GM21619 (cell line): ENCODE measurements at regions not wholly inside any gene's neighbourhood (a gene's known extent, or its start where the extent isn't known, plus 50 kb on each side); places are given as distances from the start of the nearest gene placed in this dataset.
"Not testable (repeated sequence)": the region's sequence is repeated elsewhere in the genome, so short reads cannot be mapped to it uniquely, and the experiment has no call there.

ENCODE experiments used
- ATAC-seq: cut with Tn5 transposase; IDR thresholded peaks from one replicate; pipeline ENCODE4 v1.9.1; 2021; ENCODE audit not compliant: unreplicated experiment

- no peak for ATAC-seq
Measured at GRCh38 chr13:58597552-58597951, 966.0 kb downstream of the PCDH17 start.

GRCh38 chr13:58598241-58598640 is 966.7 kb downstream of the PCDH17 start:
- no peak for ATAC-seq

GRCh38 chr13:58611117-58611516 is 979.6 kb downstream of the PCDH17 start:
- ATAC-seq = no peak

- no peak for ATAC-seq
Measured at GRCh38 chr13:58617880-58618665, 986.5 kb downstream of the PCDH17 start.

- no peak for ATAC-seq
Measured at GRCh38 chr13:58619396-58620113, 988.0 kb downstream of the PCDH17 start.

GRCh38 chr13:58620176-58620575 is 988.6 kb downstream of the PCDH17 start:
- ATAC-seq = no peak

- ATAC-seq = no peak
Measured at GRCh38 chr13:58625703-58626389, 994.3 kb downstream of the PCDH17 start.

- ATAC-seq = no peak
Measured at GRCh38 chr13:58630794-58631193, 999.2 kb downstream of the PCDH17 start.

GRCh38 chr13:58633226-58633625 is 1001.7 kb downstream of the PCDH17 start:
- ATAC-seq = no peak

GRCh38 chr13:58655086-58655485 is 1023.5 kb downstream of the PCDH17 start:
- no peak for ATAC-seq

- ATAC-seq = no peak
Measured at GRCh38 chr13:58660826-58661225, 1029.3 kb downstream of the PCDH17 start.

GRCh38 chr13:58666331-58666730 is 1034.8 kb downstream of the PCDH17 start:
- ATAC-seq = no peak

GRCh38 chr13:58667096-58667495 is 1035.6 kb downstream of the PCDH17 start:
- no peak for ATAC-seq

GRCh38 chr13:58680115-58680514 is 1048.6 kb downstream of the PCDH17 start:
- ATAC-seq = no peak

GRCh38 chr13:58682616-58683015 is 1051.1 kb downstream of the PCDH17 start:
- no peak for ATAC-seq

- no peak for ATAC-seq
Measured at GRCh38 chr13:58687148-58687547, 1055.6 kb downstream of the PCDH17 start.

- no peak for ATAC-seq
Measured at GRCh38 chr13:58698531-58698930, 1067.0 kb downstream of the PCDH17 start.

- no peak for ATAC-seq
Measured at GRCh38 chr13:58704953-58705352, 1073.4 kb downstream of the PCDH17 start.

- ATAC-seq = no peak
Measured at GRCh38 chr13:58706421-58706820, 1074.9 kb downstream of the PCDH17 start.

GRCh38 chr13:58712191-58712590 is 1080.6 kb downstream of the PCDH17 start:
- ATAC-seq = no peak

GRCh38 chr13:58714016-58714415 is 1082.5 kb downstream of the PCDH17 start:
- not testable (repeated sequence) for ATAC-seq

GRCh38 chr13:58721273-58721672 is 1089.7 kb downstream of the PCDH17 start:
- ATAC-seq = no peak
